Mesenchymal stem cell (in vitro differentiated cells and primary cell): ENCODE measurements at regions not wholly inside any gene's neighbourhood (a gene's known extent, or its start where the extent isn't known, plus 50 kb on each side); places are given as distances from the start of the nearest gene placed in this dataset.

Experiments
- DNase-seq: peaks from one replicate; pipeline ENCODE4 v3.0.0-alpha.2; 2013
- H2AFZ ChIP-seq: one replicate; pipeline ENCODE4 v1.6.1; 2013; ENCODE audit warnings: low read depth, mild to moderate bottlenecking, control low read depth, inconsistent platforms, low read length, moderate library complexity
- H2AK5ac ChIP-seq: 2 replicates; pipeline ENCODE4 v1.6.1; 2013; ENCODE audit warnings: low read length, moderate library complexity, mild to moderate bottlenecking, inconsistent platforms; ENCODE audit not compliant: severe bottlenecking
- H2BK120ac ChIP-seq: one replicate; pipeline ENCODE4 v1.6.1; 2013; ENCODE audit warnings: low read depth, mild to moderate bottlenecking, inconsistent platforms, low read length, moderate library complexity
- H2BK12ac ChIP-seq, 2 experiments: one replicate each; pipeline ENCODE4 v1.6.1; 2013; ENCODE audit warnings: inconsistent platforms in 2 of 2, low read length in 2 of 2, mild to moderate bottlenecking in 2 of 2, moderate library complexity in 2 of 2, control low read depth in 1 of 2
- H2BK15ac ChIP-seq: one replicate; pipeline ENCODE4 v1.6.1; 2013; ENCODE audit warnings: mild to moderate bottlenecking, low read depth, inconsistent platforms; ENCODE audit not compliant: poor library complexity, severe bottlenecking
- H2BK5ac ChIP-seq: 2 replicates; pipeline ENCODE4 v1.6.1; 2013; ENCODE audit warnings: low read depth, mild to moderate bottlenecking, low read length, control low read depth, inconsistent platforms; ENCODE audit not compliant: poor library complexity, severe bottlenecking
- H3K14ac ChIP-seq, 2 experiments: one replicate each; pipeline ENCODE4 v1.6.1; 2013; ENCODE audit warnings: inconsistent platforms in 2 of 2, low read length in 2 of 2, control low read depth in 1 of 2, mild to moderate bottlenecking in 1 of 2, moderate library complexity in 1 of 2
- H3K18ac ChIP-seq, 2 experiments: one replicate each; pipeline ENCODE4 v1.6.1; 2013; ENCODE audit warnings: inconsistent platforms in 2 of 2, low read length in 2 of 2, control low read depth in 1 of 2, low read depth in 1 of 2, mild to moderate bottlenecking in 1 of 2
- H3K23ac ChIP-seq, 2 experiments: one replicate each; pipeline ENCODE4 v1.6.1; 2013; ENCODE audit warnings: inconsistent platforms in 2 of 2, low read length in 2 of 2, mild to moderate bottlenecking in 2 of 2, moderate library complexity in 2 of 2, control low read depth in 1 of 2
- H3K27ac ChIP-seq: 2 replicates; pipeline ENCODE4 v1.5.1; 2013; ENCODE audit warnings: mild to moderate bottlenecking, moderate library complexity, low read length, control low read depth, inconsistent platforms; ENCODE audit not compliant: poor library complexity, severe bottlenecking
- H3K27me3 ChIP-seq, 2 experiments: 2 replicates each; pipeline versions ENCODE4 v1.6.1 to v1.7.0; 2013; ENCODE audit warnings: low read length in 2 of 2, mild to moderate bottlenecking in 2 of 2, moderate library complexity in 2 of 2, control low read depth in 1 of 2, inconsistent platforms in 1 of 2; ENCODE audit not compliant: control insufficient read depth in 1 of 2, insufficient read depth in 1 of 2
- H3K36me3 ChIP-seq, 2 experiments: 2 replicates each; pipeline versions ENCODE4 v1.6.1 to v1.7.0; 2013; ENCODE audit warnings: low read length in 2 of 2, control low read depth in 1 of 2, inconsistent platforms in 1 of 2, low read depth in 1 of 2, mild to moderate bottlenecking in 1 of 2; ENCODE audit not compliant: insufficient read depth in 2 of 2, control insufficient read depth in 1 of 2
- H3K4ac ChIP-seq, 2 experiments: one replicate each; pipeline ENCODE4 v1.6.1; 2013; ENCODE audit warnings: inconsistent platforms in 2 of 2, low read length in 2 of 2, mild to moderate bottlenecking in 2 of 2, moderate library complexity in 2 of 2, control low read depth in 1 of 2, low read depth in 1 of 2
- H3K4me1 ChIP-seq: 2 replicates; pipeline ENCODE4 v1.6.1; 2013; ENCODE audit warnings: low read depth, low read length, control low read depth; ENCODE audit not compliant: control insufficient read depth, insufficient read depth
- H3K4me2 ChIP-seq: 2 replicates; pipeline ENCODE4 v1.6.1; 2013; ENCODE audit warnings: low read length, mild to moderate bottlenecking, inconsistent platforms; ENCODE audit not compliant: poor library complexity, severe bottlenecking
- H3K4me3 ChIP-seq, 2 experiments: 2 replicates each; pipeline versions ENCODE4 v1.5.1 to v1.7.0; 2013; ENCODE audit warnings: low read length in 2 of 2, mild to moderate bottlenecking in 2 of 2, control low read depth in 1 of 2, low read depth in 1 of 2; ENCODE audit not compliant: insufficient read depth in 1 of 2
- H3K79me1 ChIP-seq: replicated peaks from 2 replicates; pipeline ENCODE4 v1.6.1; 2013; ENCODE audit warnings: mild to moderate bottlenecking, control low read depth, low read length, inconsistent platforms; ENCODE audit not compliant: poor library complexity, severe bottlenecking
- H3K9ac ChIP-seq: 2 replicates; pipeline ENCODE4 v1.7.0; 2013; ENCODE audit warnings: mild to moderate bottlenecking, low read length, moderate library complexity
- H3K9me3 ChIP-seq: 2 replicates; pipeline ENCODE4 v1.7.0; 2013; ENCODE audit warnings: mild to moderate bottlenecking, low read length; ENCODE audit not compliant: control insufficient read depth
- H4K8ac ChIP-seq: one replicate; pipeline ENCODE4 v1.6.1; 2013; ENCODE audit warnings: inconsistent platforms, mild to moderate bottlenecking, low read length, moderate library complexity
- H4K91ac ChIP-seq: one replicate; pipeline ENCODE4 v1.6.1; 2013; ENCODE audit warnings: mild to moderate bottlenecking, low read length, inconsistent platforms
- WGBS: methylation state at CpG from one replicate; pipeline ENCODE4 v1.1.7; 2013; ENCODE audit warnings: mixed read lengths; 5-methylcytosine and 5-hydroxymethylcytosine counted together

DNA sequence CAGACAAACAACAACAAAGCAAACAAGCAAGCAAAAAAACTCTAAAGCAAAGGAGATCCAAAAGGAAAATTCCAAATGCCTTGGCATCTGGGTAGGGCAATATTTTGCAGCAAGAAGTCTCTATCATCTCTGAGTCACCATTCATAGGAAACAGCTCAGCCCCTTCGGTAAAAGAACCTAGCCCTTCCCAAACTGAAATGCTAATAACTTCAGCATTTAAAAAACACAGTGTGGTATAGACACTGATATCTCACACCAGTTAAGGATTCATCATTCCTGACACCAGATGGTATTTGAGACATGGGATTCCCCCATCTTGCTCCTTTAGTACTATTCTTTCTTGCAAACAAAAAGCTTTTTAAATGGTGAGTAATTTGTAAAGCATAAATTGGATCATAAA, 491.8 kb downstream of the TXNL1 start:
- Histone ChIP-seq H4K91ac (no peak overlapping the region), H3K14ac (no peak overlapping the region), H3K4me1 (peaks cover 2% of the 10 kb centered on the region), H3K4ac (no peak overlapping the region), H3K27me3 (no peaks in the 10 kb centered on the region), H3K23ac (no peak overlapping the region), H3K9ac (peak overlapping the region; percentile 76), H2AFZ (no peak overlapping the region), H2BK120ac (no peak overlapping the region), H3K18ac (no peak overlapping the region), H3K27ac (no peak overlapping the region), H2BK15ac (no peak overlapping the region), H3K36me3 (no peaks in the 10 kb centered on the region), H2BK12ac (no peak overlapping the region), H3K9me3 (no peaks in the 10 kb centered on the region), H4K8ac (no peak overlapping the region), H2BK5ac (no peak overlapping the region), H3K4me3 (no peak overlapping the region), H2AK5ac (no peak overlapping the region), H3K4me2 (no peak overlapping the region), H3K79me1 (no peaks in the 10 kb centered on the region)
- no peak for DNase-seq
- WGBS = 36% methylated on average over 1 of the region's 1 CpG

DNA sequence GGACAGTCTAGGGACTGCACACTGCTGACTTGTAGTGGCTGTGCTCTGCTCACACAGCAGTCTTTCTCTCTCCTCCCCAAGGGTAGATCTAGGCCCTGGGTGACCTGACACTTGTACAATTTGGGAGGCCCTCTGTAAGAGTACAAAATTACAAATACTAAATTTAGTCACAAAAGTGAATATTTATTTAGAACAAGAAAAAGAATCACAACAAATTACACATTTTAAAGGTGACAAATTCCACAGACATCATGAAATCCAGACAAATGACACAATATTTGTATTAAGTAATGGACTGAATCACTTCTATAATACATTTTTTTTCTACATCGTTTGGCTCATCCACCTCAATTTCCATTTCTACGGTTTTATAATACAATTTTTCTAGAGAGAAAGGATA, 496.4 kb downstream of the TXNL1 start:
- Histone ChIP-seq H3K4me2 (no peak overlapping the region), H4K8ac (no peak overlapping the region), H3K14ac (no peak overlapping the region), H2AFZ (no peak overlapping the region), H3K4ac (no peak overlapping the region), H3K9ac (no peak overlapping the region), H3K79me1 (no peaks in the 10 kb centered on the region), H3K4me1 (peaks cover 4% of the 10 kb centered on the region), H3K36me3 (no peaks in the 10 kb centered on the region), H2AK5ac (no peak overlapping the region), H3K18ac (no peak overlapping the region), H3K27me3 (no peaks in the 10 kb centered on the region), H4K91ac (no peak overlapping the region), H2BK15ac (no peak overlapping the region), H2BK120ac (no peak overlapping the region), H3K23ac (no peak overlapping the region), H3K4me3 (no peak overlapping the region), H3K9me3 (no peaks in the 10 kb centered on the region), H3K27ac (no peak overlapping the region), H2BK12ac (no peak overlapping the region), H2BK5ac (no peak overlapping the region)
- no peak for DNase-seq
- no CpG with 5 or more reads among the region's 2 CpGs for WGBS

DNA sequence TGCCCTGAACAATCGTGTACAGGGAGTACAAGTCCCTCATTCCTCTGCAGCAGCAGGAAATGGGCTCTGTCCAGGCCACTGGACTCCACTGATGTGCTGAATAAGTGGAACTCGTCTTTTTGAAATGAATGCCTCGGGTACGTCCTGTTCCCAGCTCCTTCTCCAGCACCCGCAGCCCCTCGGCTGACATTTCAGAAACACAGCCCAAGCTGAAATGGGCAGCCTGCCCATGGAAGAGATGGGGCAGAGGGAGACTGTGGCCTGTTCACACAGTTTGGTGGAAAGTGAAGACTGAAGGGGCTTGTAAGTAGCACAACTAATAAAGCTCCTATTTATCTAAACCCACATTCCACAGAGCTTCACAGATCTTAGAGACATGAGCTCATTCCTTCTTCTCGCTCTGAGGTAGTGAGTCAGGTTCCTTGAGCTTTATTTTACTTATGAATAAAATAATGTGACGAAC, 498.6 kb downstream of the TXNL1 start:
- peak; percentile 17 for DNase-seq
- Histone ChIP-seq H4K8ac (no peak overlapping the region), H3K9me3 (no peaks in the 10 kb centered on the region), H3K18ac (no peak overlapping the region), H2BK120ac (no peak overlapping the region), H3K4me3 (no peak overlapping the region), H3K23ac (no peak overlapping the region), H3K4ac (no peak overlapping the region), H2BK15ac (no peak overlapping the region), H2AK5ac (no peak overlapping the region), H3K27me3 (no peaks in the 10 kb centered on the region), H3K36me3 (no peaks in the 10 kb centered on the region), H2BK12ac (no peak overlapping the region), H4K91ac (no peak overlapping the region), H2AFZ (no peak overlapping the region), H3K14ac (no peak overlapping the region), H3K79me1 (no peaks in the 10 kb centered on the region), H3K4me2 (no peak overlapping the region), H3K9ac (peak overlapping the region; percentile 56), H3K4me1 (peaks cover 4% of the 10 kb centered on the region), H2BK5ac (no peak overlapping the region), H3K27ac (peak overlapping the region; percentile 49)
- WGBS = 76% methylated on average over 8 of the region's 8 CpGs

DNA sequence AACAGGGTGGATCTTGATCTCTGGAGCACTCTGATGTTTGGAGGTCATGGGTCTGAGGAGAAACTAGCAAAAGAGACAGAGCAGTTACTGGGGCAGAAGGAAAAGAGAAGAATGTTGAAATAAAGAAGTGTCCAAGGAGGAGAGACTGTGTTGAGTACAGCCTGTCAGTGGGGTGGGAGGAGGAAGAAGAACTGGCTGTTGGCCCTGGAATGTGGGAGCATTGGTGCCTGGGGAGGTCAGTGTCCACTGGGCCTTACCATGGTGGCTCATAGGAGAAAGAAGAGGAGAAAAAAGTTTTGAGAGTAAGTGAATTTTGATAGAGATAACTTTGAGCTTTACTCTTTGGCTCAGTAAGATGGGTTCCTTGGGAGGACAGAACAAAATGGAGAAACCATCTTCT, 499.0 kb downstream of the TXNL1 start:
- H3K4me3 ChIP-seq = no peak overlapping the region

More for the DNA sequence above, 499.0 kb downstream of the TXNL1 start:
- peak overlapping the region; percentile 49 for H3K27ac ChIP-seq
- no peak overlapping the region for H2AFZ ChIP-seq
- H2AK5ac ChIP-seq = no peak overlapping the region
- no peak overlapping the region for H2BK5ac ChIP-seq
- no peak overlapping the region for H2BK12ac ChIP-seq
- no peak overlapping the region for H4K91ac ChIP-seq
- H3K79me1 ChIP-seq = no peaks in the 10 kb centered on the region
- no peaks in the 10 kb centered on the region for H3K27me3 ChIP-seq
- H3K9me3 ChIP-seq = no peaks in the 10 kb centered on the region
- no peak overlapping the region for H2BK120ac ChIP-seq
- H3K18ac ChIP-seq = no peak overlapping the region
- H3K4me2 ChIP-seq = no peak overlapping the region
- H3K36me3 ChIP-seq = no peaks in the 10 kb centered on the region
- peak overlapping the region; percentile 56 for H3K9ac ChIP-seq
- H3K4me1 ChIP-seq = peaks cover 4% of the 10 kb centered on the region
- H2BK15ac ChIP-seq = no peak overlapping the region
- no peak overlapping the region for H4K8ac ChIP-seq
- H3K4ac ChIP-seq = no peak overlapping the region
- no peak for DNase-seq
- no peak overlapping the region for H3K23ac ChIP-seq
- no peak overlapping the region for H3K14ac ChIP-seq
